GM13976 (cell line): ENCODE measurements at regions not wholly inside any gene's neighbourhood (a gene's known extent, or its start where the extent isn't known, plus 50 kb on each side); places are given as distances from the start of the nearest gene placed in this dataset.

Experiments used
- DNase-seq: peaks from one replicate; pipeline ENCODE4 v3.0.0; 2012; ENCODE audit warnings: low spot score
- in situ Hi-C: fragments of 300-500 bp; cut with MboI; formaldehyde crosslinking; loops from one replicate; pipeline ENCODE4 v1.12.0; 2022; ENCODE audit warnings: low sequenced_read_pairs, mixed read lengths, inconsistent platforms; ENCODE audit not compliant: unreplicated experiment
- TF ChIP-seq, protein P1 (sequence below): IDR thresholded peaks from 2 replicates; pipeline ENCODE4 v1.5.1; 2012; ENCODE audit warnings: borderline replicate concordance, mild to moderate bottlenecking; ENCODE audit not compliant: insufficient read depth; ENCODE audit errors: extremely low read depth, missing control alignments, control extremely low read depth

DNA sequence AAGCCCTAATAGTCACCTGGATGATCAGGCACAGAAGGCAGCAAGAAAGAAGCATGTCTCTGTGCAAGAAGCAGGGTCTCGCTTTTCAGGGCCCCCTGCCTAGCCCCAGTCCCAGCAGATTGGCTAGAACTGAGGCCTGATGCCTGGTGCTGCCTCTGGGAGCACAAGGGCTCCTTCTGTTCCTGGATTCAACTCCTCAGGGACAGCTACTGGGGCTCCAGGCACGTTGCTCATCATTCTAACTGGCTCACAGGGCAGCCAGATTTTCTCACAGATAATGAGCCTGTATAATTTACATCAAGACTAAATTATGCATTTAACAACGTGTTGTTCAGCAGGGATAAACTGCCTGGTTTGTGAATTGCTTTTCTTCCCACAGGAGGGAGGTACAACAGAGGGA, 106.5 kb upstream of the PLXNC1 start:
- TF ChIP-seq, protein P1, sequence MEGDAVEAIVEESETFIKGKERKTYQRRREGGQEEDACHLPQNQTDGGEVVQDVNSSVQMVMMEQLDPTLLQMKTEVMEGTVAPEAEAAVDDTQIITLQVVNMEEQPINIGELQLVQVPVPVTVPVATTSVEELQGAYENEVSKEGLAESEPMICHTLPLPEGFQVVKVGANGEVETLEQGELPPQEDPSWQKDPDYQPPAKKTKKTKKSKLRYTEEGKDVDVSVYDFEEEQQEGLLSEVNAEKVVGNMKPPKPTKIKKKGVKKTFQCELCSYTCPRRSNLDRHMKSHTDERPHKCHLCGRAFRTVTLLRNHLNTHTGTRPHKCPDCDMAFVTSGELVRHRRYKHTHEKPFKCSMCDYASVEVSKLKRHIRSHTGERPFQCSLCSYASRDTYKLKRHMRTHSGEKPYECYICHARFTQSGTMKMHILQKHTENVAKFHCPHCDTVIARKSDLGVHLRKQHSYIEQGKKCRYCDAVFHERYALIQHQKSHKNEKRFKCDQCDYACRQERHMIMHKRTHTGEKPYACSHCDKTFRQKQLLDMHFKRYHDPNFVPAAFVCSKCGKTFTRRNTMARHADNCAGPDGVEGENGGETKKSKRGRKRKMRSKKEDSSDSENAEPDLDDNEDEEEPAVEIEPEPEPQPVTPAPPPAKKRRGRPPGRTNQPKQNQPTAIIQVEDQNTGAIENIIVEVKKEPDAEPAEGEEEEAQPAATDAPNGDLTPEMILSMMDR = no peak
- in situ Hi-C loops = no loop called here
- no peak for DNase-seq

DNA sequence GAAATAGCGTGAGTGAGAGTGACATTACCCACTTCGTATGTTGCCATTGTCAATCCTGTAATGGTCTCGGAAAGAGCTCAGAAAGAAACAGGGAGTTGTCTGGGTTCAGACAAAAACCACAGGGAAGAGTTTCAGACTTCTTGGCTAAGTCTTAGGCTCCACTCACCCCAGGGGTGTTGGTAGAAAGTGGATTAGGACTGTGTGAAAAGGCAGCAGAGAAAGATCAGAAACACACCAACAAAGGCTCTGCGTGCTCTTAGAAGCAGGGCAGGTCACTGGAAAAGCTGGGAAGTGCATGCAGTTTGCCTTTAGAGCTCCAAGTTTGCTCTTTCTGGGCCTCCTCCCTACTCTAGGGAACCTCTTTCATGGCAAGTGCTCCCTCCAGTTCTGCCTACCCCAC, 106.1 kb upstream of the PLXNC1 start:
- in situ Hi-C loops = no loop called here
- no peak for DNase-seq
- TF ChIP-seq, protein P1 = no peak

DNA sequence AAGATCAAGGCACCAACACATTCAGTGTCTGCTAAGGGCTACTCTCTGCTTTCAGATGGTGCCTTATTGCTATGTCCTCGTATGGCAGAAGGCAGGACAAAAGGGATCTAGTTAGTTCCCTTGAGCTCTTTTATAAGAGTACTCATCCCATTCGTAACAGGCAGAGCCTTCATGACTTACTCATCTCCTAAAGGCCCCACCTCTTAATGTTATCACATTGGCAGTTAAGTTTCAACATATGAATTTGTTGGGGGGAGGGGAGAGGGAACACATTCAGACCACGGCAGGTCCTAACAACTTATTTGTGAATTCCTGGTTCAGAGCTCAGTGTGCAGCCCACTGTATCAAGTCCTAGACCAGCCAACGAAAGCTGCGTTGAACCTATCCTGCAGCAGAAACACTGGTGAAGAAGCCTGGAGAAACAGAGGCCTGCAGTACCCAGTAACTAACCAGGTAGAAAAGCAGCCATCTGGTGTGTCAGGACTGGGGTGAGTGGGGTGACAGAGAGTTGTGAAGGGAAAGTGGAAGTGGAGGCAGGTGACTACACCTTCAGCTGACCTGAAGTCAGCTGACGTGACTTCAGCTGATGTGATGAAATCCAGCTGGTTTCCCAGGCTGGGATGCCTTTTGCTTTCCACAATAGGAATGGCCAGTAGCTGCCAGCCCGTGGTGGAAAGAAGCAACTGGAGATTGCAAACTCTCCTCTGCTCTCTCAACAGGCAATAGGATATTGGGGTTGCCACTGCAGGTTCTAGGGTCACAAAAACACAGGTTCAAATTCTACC, 101.6 kb upstream of the PLXNC1 start:
- in situ Hi-C loops = no loop called here
- TF ChIP-seq, protein P1 = no peak

DNA sequence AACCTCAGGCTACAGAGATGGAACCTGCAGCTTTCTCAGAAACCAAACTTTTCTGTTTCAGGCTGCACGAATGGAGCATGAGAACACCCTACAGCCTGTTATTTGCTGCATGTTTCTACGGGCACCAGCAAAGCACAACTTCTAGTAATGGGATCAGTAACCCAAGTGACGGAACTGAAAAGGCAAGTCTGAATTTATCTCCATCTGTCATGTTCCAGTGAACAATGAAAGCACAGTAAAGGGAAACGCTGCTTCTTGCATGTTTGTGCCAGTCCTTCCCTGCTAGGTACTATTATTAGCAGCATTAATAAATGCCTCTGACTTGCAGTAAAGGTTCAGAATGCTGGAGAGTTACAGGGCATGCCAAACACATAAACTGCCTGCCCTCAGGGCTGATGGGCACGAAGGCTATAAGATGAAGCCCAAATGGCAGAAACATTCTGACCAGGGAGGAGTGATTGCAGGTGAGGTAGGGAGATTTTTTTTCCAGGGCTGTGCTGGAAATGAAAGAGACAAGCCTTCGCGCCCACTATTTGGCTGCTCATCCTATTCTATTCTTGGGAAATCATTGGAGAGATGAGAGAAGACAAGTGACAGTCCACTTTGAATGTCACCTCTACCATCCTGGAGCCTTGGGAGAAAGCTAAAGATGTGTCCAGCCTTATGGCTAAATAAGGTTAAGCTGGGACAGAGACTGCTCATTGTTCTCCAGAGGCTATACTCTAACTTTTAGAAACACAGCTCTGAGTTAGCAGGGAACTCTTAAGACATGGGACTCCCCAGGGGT, 100.4 kb upstream of the PLXNC1 start:
- no peak for DNase-seq
- in situ Hi-C loops = no loop called here
- TF ChIP-seq, protein P1 = no peak

More for the DNA sequence above, 101.6 kb upstream of the PLXNC1 start:
- DNase-seq = no peak

DNA sequence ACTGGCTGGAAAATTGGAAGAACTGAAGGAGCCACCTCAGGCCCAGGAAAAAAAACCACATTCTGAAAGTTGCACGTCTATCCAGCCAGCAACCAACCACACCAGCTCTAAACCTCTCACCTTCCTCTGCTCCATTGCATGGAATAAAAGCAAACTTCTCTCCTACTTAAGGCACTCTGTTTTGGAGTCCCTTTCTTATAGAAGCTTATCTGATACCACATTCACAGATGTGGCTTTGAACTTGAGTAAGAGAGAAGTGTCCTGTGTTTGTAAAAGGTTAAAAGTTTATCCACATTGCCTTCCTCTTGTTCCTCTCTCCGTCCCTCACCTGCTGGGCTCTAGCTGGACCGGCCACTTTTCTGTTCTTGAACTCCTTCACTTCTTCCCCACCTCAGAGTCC, 99.6 kb upstream of the PLXNC1 start:
- TF ChIP-seq, protein P1 = no peak
- DNase-seq = no peak

DNA sequence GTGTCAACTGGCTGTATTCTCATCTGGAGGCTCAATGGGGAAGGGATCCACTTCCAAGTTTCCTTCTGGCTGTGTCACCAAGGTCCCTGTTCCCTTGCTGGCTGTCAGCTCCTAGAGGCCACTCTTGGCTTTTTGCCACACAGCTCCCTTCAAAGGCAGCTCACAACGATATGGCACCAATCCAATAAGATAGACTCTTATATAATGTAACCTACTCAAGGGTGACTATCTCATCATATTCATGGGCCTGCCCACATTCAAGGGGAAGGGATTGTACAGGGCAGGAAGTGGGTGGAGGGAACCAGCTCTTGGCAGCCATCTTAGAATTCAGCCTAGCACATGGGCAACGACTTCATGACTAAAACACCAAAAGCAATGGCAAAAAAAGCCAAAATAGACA, 98.7 kb upstream of the PLXNC1 start:
- TF ChIP-seq, protein P1 = no peak
- DNase-seq = no peak
- in situ Hi-C loops = no loop called here

More for the DNA sequence above, 99.6 kb upstream of the PLXNC1 start:
- in situ Hi-C loops = no loop called here
